Gastrocnemius medialis (tissue), 4 donors: ENCODE measurements at regions not wholly inside any gene's neighbourhood (a gene's known extent, or its start where the extent isn't known, plus 50 kb on each side); places are given as distances from the start of the nearest gene placed in this dataset.

Experiments used
- CTCF ChIP-seq, 5 experiments: fragments of 450-650 bp in 3 of 5; fragments of 200-600 bp in 2 of 5; sonication (generic) in 2 of 5; IDR thresholded peaks in 4 of 5; conservative IDR thresholded peaks in 1 of 5; 1 replicate in 4 of 5; 2 replicates in 1 of 5; pipeline ENCODE4 v1.5.1; 2016 to 2019; ENCODE audit warnings: antibody characterized with exemption in 5 of 5, mild to moderate bottlenecking in 3 of 5, moderate library complexity in 3 of 5
- POLR2A ChIP-seq, 2 donors: fragments of 450-650 bp; IDR thresholded peaks; one replicate each; pipeline ENCODE4 v1.6.1; 2017; ENCODE audit warnings: antibody characterized with exemption in 2 of 2, mild to moderate bottlenecking in 2 of 2, moderate library complexity in 2 of 2

- no peak for TF ChIP-seq CTCF (IDR thresholded peaks at IDR 0.05 in 4 of 5, conservative IDR thresholded peaks at IDR 0.05 in 1 of 5)
- TF ChIP-seq POLR2A (IDR thresholded peaks at IDR 0.05), result no peak
Measured at GRCh38 chr6:159430323-159430722, 261.1 kb downstream of the FNDC1 start.
